GM13977 (cell line): ENCODE measurements at regions not wholly inside any gene's neighbourhood (a gene's known extent, or its start where the extent isn't known, plus 50 kb on each side); places are given as distances from the start of the nearest gene placed in this dataset.
"Not testable (repeated sequence)": the region's sequence is repeated elsewhere in the genome, so short reads cannot be mapped to it uniquely, and the experiment has no call there.

ENCODE experiments used
- DNase-seq: peaks from one replicate; pipeline ENCODE4 v3.0.0; 2012; ENCODE audit warnings: low spot score
- in situ Hi-C: fragments of 300-500 bp; cut with MboI; formaldehyde crosslinking; loops from one replicate; pipeline ENCODE4 v1.12.0; 2022; ENCODE audit warnings: low sequenced_read_pairs, low pct_unique_long_range_greater_than_20kb, mixed read lengths, inconsistent platforms; ENCODE audit not compliant: unreplicated experiment
- TF ChIP-seq, protein P1 (sequence below): IDR thresholded peaks from 2 replicates; pipeline ENCODE4 v1.5.1; 2012; ENCODE audit warnings: mild to moderate bottlenecking, control low read depth; ENCODE audit not compliant: insufficient read depth; ENCODE audit errors: extremely low read depth, missing control alignments

DNA sequence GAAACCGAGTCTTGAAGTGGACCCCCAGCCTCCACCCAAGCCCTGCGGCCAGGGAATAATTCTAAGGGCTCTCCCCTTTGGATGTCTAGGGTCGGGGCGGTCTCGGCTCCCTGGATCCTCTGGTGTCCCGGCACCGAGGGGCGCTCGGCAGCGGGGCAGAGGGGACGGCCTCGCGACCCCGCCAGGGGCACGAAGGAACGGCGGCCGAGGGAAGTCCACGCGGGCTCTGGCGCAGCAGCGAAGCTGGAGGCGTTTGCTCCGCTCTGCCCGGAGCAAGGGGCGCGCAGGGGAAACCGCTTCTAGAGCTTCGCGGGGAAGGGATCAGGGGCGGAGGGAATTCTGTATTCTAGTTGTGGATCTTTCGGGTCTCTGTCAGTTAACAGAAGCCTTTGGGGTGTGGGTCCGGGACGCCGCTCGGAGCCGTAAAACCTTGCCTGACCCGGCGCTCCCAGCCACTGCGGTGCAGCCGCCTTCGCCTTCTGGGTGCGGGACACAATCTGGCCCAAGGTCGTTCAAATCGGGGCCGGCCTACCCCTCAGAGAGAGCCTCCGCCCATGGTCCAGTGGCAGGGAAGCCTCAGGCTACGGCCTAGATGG lies 118.2 kb downstream of the KCNRG start:
- DNase-seq, result no peak
- TF ChIP-seq, protein P1, sequence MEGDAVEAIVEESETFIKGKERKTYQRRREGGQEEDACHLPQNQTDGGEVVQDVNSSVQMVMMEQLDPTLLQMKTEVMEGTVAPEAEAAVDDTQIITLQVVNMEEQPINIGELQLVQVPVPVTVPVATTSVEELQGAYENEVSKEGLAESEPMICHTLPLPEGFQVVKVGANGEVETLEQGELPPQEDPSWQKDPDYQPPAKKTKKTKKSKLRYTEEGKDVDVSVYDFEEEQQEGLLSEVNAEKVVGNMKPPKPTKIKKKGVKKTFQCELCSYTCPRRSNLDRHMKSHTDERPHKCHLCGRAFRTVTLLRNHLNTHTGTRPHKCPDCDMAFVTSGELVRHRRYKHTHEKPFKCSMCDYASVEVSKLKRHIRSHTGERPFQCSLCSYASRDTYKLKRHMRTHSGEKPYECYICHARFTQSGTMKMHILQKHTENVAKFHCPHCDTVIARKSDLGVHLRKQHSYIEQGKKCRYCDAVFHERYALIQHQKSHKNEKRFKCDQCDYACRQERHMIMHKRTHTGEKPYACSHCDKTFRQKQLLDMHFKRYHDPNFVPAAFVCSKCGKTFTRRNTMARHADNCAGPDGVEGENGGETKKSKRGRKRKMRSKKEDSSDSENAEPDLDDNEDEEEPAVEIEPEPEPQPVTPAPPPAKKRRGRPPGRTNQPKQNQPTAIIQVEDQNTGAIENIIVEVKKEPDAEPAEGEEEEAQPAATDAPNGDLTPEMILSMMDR, result no peak
- in situ Hi-C loops, result no loop called here

DNA sequence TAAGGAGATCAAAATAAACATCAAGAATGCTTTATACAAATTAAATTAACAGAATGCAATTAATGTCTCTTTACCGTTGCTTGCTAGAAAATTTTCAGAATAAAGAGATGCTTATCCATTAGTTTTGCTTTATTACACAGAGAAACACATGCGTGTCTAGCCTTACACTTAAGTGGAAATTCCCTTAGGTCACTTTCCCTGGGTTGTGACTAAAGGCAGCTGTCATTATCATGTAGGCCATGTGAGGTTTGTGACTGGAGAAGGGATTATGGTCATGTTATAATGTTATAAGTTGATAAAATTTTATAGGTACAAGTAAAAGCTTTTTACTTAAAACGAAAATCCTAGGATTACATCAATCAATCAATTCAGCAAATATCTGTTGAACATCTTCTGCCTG lies 121.0 kb downstream of the KCNRG start:
- no peak for DNase-seq
- TF ChIP-seq, protein P1, result no peak
- in situ Hi-C loops, result no loop called here

DNA sequence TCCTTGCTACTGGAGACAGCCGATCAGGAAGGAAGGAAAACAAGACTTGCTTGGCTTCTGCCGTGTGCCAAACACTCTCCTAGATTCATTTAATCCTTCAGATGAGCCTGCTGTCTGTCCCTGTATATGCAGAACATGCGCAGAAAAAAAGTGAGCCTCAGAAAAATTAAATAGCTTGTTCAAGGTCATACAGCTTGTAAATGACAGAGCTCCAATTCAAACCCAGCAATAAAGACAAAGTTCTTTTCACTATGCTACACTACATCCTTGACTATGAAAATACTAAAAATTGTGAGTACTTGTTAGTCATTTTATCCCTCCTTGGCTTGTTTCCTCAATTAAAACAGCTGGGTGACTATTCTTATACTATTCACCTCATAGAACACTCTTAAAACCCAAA lies 121.4 kb downstream of the KCNRG start:
- no peak for DNase-seq
- TF ChIP-seq, protein P1, result no peak
- in situ Hi-C loops, result no loop called here

- DNase-seq, in situ Hi-C loops: not testable (repeated sequence)
Observed at GRCh38 chr13:50139435-50139934, 124.2 kb downstream of the KCNRG start.

DNA sequence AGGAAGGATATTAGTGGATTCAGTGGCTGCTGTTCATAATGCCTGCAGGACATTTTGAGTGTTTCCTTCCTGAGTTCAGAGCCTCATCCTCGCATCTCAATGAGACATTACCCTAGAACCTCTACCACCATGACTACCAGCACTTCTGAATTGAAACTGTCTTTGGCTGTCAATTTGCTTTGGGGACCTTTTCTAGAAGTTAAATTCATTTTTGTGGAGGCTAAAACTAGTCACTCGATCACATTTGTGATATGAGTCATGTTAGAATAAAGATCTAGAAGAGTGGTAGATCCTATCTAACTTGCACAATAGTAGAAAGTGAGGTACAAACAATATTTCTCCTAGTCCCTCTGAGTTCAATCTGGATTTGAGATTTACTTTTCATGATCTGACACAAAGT lies 124.9 kb downstream of the KCNRG start:
- TF ChIP-seq, protein P1, result no peak
- DNase-seq, result no peak
- in situ Hi-C loops, result no loop called here

DNA sequence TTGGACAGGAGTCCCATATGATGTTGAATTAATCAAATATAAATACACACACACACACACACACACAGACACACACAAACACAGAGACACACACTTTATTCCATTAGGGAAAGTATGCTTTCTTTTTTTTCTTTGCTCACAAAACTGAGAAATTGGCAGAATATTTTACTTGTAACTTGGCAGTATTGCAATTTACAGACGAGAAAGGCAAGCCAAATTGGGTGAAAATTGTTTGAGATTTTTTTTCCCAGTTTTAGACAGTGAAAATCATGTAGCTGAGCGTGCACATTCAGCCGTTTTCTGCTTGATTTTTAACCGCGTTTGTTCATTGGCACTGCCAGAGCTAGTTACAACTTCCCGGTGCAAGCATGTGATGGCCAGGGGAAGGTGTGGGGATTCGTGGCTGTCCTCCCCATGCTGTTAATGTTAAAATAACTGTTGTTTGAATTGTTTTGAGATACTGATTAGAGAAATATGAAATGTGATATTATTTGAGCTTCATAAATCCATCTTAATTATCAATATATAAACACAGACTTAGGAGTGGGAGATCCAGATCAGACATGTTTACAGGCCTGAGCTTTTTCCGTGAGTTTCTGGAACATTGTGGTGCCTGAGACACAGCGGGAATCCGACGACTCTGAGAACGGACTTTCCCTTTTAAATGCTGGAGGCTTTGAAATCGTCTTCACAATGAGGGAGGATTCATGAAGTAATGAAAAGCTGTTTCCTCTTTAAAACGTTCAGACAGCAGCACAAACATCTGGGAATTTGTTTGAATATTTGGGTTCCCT lies 125.5 kb downstream of the KCNRG start:
- TF ChIP-seq, protein P1, result no peak
- in situ Hi-C loops, result no loop called here
- DNase-seq, result no peak

DNA sequence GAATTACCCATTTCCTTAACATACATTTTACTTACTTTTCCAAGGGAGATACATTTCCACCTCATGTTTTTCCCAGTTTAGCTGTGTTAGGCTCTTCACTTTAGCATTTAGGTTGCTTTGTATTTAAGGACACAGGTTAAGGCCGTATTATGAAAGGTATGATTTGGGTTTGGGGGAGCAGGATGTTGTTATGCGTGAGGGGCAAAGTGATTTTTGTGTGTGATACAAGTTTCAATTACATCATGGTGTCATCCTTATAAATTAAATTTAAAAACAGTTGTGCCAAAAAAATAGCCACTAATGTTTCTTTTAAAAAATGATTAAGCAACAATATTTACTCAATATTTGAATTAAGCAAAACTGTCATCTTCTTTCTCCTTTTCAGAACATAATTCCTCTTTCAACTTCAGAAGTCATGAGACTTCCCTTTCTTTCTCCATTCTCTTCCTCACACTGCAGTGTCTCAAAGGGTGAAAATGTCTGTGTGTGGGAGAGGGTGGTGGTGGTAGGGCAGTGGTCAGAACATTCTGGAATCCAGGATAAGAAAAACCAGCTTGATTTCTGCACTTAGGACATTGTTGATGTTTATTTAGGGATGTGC lies 126.2 kb downstream of the KCNRG start:
- no peak for DNase-seq
- in situ Hi-C loops, result no loop called here
- TF ChIP-seq, protein P1, result no peak
